ENCODE measurements at regions not wholly inside any gene's neighbourhood (a gene's known extent, or its start where the extent isn't known, plus 50 kb on each side); places are given as distances from the start of the nearest gene placed in this dataset.

DNA sequence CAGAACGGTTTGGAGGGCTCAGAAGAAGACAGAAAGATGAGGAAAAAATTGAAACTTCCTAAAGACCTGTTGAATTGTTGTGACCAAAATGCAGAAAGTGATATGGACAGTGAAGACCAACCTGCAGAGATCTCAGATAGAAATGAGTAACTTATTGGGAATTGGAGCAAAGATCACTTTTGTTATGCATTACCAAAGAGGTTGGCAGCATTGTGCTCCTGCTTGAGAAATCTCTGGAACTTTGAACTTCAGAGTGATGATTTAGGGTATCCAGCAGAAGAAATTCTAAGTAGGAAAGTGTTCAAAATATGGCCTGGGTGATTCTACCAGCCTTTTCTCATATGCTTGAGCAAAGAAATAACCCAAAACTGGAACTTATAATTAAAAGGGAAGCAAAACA, 136.0 kb downstream of the GJA1 start:
- 100% methylated on average over 1 of the region's 1 CpG for WGBS, 2 donors (ENCODE audit: low coverage in 1 of 2)
- Histone ChIP-seq H3K27ac (no peak overlapping the region), H3K4me1 (peaks cover 0 to 11% (median 0%) of the 10 kb centered on the region in 3 donors), H3K4me3 (no peak overlapping the region), H3K36me3 (no peaks in the 10 kb centered on the region), H3K9me3 (no peaks in the 10 kb centered on the region), H3K27me3 (no peaks in the 10 kb centered on the region)
- ATAC-seq, result no peak
- TF ChIP-seq POLR2A (IDR thresholded peaks at IDR 0.05), result no peak

DNA sequence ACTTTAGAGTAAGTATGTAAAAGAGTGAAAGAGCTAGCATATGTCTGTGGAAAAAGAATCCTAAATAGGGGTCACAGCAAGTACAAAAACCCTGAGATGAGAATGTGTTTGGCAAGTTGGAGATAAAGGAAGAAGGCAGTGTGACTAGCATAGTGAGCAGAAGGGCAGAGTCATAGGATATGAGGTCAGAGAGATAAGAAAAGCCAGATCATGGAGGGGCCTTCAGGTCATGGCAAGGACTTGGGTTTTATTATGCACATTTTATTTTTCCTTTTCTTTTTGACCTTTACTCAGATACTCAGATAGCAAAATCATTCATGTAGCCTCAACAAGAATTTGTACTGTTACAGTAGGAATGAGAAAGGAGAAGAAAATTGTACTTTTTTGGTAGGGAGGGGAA, 138.0 kb downstream of the GJA1 start:
- no peak for ATAC-seq
- H3K27ac ChIP-seq, result no peak overlapping the region
- H3K4me1 ChIP-seq, result peaks cover 0 to 11% (median 0%) of the 10 kb centered on the region in 3 donors
- H3K27me3 ChIP-seq, result no peaks in the 10 kb centered on the region
- H3K9me3 ChIP-seq, result no peaks in the 10 kb centered on the region
- TF ChIP-seq, protein P1, sequence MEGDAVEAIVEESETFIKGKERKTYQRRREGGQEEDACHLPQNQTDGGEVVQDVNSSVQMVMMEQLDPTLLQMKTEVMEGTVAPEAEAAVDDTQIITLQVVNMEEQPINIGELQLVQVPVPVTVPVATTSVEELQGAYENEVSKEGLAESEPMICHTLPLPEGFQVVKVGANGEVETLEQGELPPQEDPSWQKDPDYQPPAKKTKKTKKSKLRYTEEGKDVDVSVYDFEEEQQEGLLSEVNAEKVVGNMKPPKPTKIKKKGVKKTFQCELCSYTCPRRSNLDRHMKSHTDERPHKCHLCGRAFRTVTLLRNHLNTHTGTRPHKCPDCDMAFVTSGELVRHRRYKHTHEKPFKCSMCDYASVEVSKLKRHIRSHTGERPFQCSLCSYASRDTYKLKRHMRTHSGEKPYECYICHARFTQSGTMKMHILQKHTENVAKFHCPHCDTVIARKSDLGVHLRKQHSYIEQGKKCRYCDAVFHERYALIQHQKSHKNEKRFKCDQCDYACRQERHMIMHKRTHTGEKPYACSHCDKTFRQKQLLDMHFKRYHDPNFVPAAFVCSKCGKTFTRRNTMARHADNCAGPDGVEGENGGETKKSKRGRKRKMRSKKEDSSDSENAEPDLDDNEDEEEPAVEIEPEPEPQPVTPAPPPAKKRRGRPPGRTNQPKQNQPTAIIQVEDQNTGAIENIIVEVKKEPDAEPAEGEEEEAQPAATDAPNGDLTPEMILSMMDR (IDR thresholded peaks at IDR 0.05), result no peak
- TF ChIP-seq EP300 (IDR thresholded peaks at IDR 0.05), result no peak
- TF ChIP-seq POLR2AphosphoS5 (IDR thresholded peaks at IDR 0.05), result no peak
- TF ChIP-seq POLR2A (IDR thresholded peaks at IDR 0.05), result no peak
- H3K4me3 ChIP-seq, result no peak overlapping the region
- no peaks in the 10 kb centered on the region for H3K36me3 ChIP-seq

DNA sequence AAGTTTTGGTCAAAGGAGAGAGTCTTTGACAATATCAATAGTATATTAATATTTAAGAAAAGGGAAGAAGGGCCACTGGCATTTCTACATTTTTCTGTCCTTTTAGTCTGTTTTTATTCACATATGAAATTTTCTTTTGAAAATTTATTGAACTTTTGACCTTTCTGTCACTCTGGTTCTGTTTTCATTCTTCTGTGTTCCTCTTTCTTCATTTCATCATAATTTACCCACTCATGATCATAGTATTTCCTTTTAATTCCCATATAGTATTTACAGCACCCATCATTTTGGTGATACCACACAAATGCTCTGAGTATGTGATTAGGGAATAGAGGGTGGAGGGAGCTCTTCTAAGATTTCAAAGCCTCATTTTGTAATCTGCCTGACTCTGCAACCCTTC, 142.8 kb downstream of the GJA1 start:
- Histone ChIP-seq H3K9me3 (no peaks in the 10 kb centered on the region), H3K4me1 (peaks cover 0 to 21% (median 0%) of the 10 kb centered on the region in 3 donors), H3K27me3 (no peaks in the 10 kb centered on the region), H3K36me3 (no peaks in the 10 kb centered on the region), H3K27ac (no peak overlapping the region), H3K4me3 (no peak overlapping the region)
- TF ChIP-seq POLR2AphosphoS5 (IDR thresholded peaks at IDR 0.05), result no peak
- TF ChIP-seq, protein P1 (IDR thresholded peaks at IDR 0.05), result no peak
- no peak for TF ChIP-seq EP300 (IDR thresholded peaks at IDR 0.05)
- no peak for TF ChIP-seq POLR2A (IDR thresholded peaks at IDR 0.05)
- ATAC-seq, result no peak

DNA sequence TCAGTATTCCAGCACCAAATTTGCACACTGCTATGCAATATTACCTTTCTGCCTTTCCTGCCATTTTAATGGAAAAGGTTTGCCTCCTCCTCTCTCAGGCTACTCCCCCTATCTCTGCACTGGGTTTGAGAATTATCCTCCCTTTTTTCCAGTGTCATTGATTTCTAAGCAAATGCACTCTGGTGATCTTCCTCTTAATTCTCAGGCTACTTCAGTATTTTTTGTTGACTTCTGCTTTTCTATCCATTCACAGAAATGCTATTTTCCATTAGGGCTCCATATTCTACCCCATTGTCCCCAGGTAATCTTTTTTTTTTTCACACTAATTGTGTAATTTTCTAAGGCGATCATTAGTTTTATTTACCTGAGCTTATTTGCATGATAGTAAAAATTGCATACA, 144.0 kb downstream of the GJA1 start:
- Histone ChIP-seq H3K27me3 (no peaks in the 10 kb centered on the region), H3K9me3 (no peaks in the 10 kb centered on the region), H3K4me3 (no peak overlapping the region), H3K27ac (no peak overlapping the region), H3K4me1 (peaks cover 0 to 19% (median 0%) of the 10 kb centered on the region in 3 donors), H3K36me3 (no peaks in the 10 kb centered on the region)
- no peak for ATAC-seq
- WGBS, 2 donors (ENCODE audit: low coverage in 1 of 2), result no CpG with 5 or more reads among the region's 1 CpG
- no peak for TF ChIP-seq EP300 (IDR thresholded peaks at IDR 0.05)
- TF ChIP-seq POLR2AphosphoS5 (IDR thresholded peaks at IDR 0.05), result no peak
- no peak for TF ChIP-seq POLR2A (IDR thresholded peaks at IDR 0.05)
- TF ChIP-seq, protein P1 (IDR thresholded peaks at IDR 0.05), result no peak

DNA sequence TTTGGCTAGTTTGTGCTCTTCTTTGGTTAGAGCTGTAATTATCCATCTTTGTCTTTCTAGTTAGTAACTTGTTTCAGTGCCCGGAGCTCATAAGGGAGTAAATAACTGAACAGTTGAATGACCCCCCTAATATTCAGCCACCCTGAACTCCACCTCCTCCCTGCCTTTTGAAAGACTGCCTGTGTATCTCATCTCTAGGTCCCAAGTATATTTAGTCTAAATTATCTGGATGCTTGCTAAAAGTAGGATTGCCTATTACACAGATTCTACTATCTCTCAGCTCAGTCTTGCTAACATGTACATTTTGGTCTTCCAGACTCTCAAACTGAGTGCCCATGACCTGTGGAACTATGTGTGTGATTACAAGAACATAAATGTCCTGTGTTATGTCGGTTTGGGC, 145.9 kb downstream of the GJA1 start:
- Histone ChIP-seq H3K27ac (peak overlapping the region in 2 of 4 donors; percentile 41 to 42), H3K4me3 (no peak overlapping the region), H3K9me3 (no peaks in the 10 kb centered on the region), H3K27me3 (no peaks in the 10 kb centered on the region), H3K36me3 (no peaks in the 10 kb centered on the region), H3K4me1 (peaks cover 0 to 34% (median 0%) of the 10 kb centered on the region in 3 donors)
- WGBS, 2 donors (ENCODE audit: low coverage in 1 of 2), result 76% methylated on average over 2 of the region's 2 CpGs
- TF ChIP-seq EP300 (IDR thresholded peaks at IDR 0.05), result no peak
- TF ChIP-seq POLR2AphosphoS5 (IDR thresholded peaks at IDR 0.05), result no peak
- TF ChIP-seq, protein P1 (IDR thresholded peaks at IDR 0.05), result no peak
- TF ChIP-seq POLR2A (IDR thresholded peaks at IDR 0.05), result no peak
- no peak for ATAC-seq

Measured in gastroesophageal sphincter (tissue), 4 donors.